ENCODE measurements at regions not wholly inside any gene's neighbourhood (a gene's known extent, or its start where the extent isn't known, plus 50 kb on each side); places are given as distances from the start of the nearest gene placed in this dataset.

DNA sequence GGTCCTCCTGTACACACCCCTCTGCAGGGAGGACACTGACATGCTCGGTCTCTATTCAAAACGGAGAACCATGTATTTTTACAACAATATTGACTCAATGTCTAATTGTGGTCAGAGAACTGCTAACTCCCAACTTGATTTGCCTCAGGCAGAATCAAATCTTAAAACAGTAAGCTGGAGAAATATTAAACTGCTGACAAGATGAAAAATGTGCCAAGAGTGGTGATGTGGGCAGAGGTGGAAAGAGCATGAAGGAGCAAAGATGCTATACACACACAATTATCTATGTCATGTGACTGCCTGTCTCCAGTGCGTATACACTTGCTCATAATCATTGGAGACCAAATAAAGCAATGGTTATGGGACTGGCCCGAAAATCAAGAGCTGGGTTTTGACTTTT lies 556.1 kb upstream of the ZNF608 start:
- no peak for DNase-seq

DNA sequence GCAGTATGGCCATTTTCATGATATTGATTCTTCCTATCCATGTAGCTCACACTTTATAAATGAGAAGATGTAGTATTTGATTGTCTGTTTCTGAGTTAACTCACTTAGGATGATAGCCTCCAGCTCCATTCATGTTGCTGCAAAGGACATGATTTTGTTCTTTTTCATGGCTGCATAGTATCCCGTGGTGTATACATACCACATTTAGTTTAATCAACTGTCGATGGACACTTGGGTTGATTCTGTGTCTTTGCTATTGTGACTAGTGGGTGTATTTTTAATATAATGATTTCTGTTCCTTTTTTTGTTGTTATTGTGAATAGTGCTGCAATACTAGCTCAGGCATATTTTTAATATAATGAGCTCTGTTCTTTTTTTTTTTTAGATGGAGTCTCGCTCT lies 560.3 kb upstream of the ZNF608 start:
- DNase-seq = no peak

DNA sequence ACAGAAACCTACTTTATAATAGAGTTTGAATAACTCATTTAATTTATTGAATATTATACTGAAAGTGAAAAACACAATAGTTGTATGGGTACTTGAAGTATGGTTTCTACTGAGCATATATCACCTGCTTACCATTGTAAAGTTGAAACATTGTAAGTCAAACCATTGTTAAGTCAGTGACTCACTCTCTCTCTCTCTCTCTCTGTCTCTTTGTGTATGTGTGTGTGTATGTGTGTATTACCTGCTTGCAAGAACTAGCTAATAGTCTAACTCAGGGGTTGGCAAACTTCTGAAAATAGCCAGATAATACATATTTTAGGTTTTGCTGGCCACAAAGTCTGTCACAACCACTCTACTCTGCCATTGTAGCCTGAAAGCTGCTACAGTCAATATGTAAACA lies 564.3 kb upstream of the ZNF608 start:
- DNase-seq = no peak

DNA sequence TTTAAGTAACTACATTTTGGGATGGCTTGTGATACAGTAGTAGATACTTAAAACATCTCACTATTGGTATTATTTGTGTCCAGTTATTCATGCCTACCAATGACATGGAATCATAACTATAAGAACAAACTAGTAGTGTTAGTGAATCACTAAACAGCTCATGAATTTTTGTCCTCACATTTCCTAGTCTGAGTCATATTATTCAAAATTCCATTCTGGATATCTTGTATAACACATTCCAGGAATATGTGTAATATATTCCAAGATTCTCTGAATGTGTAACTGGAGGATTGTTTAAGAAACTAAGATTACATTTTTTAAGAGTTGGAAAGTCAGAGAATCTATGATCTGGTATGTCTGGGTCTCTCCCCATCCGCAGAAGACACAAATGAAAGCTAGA lies 565.3 kb upstream of the ZNF608 start:
- no peak for DNase-seq

DNA sequence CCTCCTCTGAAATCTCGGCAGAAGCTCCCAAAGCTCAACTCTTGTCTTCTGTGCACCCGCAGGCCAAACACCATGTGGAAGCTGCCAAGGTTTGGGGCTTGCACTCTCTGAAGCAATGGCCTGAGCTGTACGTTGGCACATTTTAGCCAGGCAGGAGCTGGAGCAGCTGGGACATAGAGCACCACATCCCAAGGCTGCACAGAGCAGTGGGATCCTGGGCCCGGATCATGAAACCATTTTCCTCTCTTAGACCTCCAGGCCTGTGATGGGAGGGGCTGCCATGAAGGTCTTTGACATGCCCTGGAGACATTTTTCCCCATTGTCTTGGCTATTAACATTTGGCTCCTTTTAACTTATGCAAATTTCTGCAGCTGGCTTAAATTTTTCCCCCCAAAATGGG lies 567.1 kb upstream of the ZNF608 start:
- DNase-seq = no peak

DNA sequence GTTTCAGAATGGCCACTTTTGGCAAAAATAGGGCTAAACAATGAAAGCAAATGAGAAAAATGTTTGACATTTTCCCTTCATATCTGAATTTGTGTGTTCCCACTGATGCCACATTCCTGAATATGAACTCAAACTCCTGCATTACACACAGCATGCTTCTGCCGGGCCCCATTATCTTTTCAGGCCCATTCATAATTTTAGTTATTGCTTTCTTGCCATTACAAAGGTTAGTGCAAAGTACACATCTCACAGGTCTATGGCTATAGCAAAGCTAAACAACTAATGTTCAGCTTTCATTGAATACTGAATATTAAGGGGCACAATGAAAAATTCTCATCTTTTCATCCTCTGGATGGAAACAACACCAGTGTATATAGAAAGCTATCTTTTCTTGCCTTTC lies 568.9 kb upstream of the ZNF608 start:
- DNase-seq = no peak

DNA sequence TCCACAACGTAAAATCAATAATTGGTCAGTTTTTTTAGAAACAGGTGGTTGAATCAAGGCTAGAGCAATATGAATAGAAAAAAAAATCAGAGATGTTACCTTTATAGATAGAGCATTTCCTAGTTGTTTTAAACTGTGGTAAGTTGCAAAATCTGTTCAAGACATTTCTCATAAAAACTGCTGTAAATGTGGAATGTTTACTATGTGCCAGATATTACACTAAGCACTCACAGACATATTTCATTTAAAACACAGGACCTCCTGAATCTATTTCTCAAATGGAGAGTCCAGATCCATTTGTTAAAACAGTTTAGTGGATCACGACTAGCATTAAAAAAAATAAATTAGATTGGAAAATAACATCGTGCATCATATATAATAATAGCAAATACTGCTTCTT lies 570.0 kb upstream of the ZNF608 start:
- DNase-seq = no peak

DNA sequence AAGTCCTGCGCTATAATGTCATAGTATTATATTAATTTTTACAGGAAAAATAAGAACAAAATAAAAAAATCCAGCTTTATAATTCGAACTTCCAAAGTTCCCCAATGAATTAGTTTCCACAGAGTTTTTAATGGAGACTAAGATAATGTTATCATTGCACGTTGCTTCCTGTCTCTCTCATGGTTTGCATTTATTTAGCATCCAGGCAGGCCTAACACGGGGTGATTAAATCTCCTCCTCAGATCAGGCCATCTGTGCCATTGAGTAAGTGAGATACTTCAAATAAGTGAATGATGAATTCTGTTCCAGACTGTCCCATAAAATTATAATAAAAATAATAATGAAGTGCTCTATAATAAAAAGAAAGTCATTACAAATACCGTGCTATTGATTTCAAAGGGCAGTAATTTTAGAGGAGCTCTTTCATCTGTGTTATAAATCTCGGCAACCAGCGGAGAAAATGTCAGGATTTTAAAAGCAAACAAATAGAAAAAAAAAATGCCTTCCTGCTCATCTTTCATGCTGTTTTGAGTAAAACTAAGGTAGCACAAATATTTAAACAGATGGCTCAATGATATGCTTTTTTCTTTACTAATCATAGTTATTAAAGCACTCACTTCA lies 570.6 kb upstream of the ZNF608 start:
- no peak for DNase-seq

DNA sequence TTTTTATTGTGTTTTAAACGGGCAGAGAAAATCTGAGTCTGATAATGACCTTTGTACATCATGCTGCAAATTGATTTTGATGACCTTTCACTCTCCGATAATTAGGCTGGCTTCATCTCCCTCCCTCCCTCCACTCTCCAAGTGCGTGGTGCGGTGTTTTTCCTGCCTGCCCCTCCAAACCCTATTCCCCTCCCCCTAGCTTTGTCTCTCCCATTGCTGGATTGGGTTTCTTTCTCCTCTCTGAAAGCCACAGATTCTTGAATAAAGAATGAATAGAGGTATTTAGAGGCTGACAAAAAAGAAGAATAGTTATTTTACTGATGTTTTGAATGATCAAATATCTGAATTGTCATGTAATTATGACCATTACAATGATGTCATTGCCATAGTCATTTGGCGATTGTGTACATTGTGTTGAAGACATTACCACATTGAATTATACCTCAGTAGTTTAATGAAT lies 571.1 kb upstream of the ZNF608 start:
- no peak for DNase-seq

DNA sequence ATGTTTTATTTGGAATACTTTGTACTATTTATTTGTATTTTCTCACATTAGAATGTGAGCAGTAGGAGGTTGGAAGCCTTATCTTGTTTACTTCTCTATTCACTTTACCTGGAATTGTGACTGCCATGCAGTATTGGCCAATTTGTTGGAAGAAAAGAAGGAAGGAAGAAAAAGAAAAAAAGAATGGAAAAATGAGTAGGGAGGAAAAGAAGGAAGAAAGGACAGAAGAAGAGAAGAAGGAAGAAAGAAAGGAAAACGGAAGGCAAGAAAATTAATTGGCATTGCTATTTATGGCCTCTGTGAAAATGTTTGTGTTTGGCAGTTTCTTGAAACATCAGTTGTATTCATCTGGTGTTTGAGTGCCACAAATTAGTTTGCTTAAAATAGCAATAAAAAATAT lies 575.2 kb upstream of the ZNF608 start:
- no peak for DNase-seq

DNA sequence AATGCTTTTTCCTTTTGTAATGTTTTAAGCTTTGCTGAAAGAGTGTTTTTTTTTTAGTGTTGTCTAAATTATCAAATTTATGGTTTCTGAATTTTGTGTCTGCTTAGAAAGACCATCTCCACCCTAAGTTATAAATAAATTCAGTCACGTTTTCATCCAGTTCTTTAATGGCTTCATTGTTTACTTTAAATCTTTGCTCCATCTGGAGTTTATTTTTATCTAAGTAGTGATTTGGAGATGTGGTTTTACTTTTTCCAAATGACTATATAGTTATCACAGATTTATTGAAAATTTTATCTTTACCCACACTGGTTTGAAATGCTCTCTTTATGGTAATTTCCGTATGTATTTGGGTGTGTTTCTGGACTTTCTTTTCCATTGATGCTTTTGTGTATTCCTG lies 577.2 kb upstream of the ZNF608 start:
- no peak for DNase-seq

DNA sequence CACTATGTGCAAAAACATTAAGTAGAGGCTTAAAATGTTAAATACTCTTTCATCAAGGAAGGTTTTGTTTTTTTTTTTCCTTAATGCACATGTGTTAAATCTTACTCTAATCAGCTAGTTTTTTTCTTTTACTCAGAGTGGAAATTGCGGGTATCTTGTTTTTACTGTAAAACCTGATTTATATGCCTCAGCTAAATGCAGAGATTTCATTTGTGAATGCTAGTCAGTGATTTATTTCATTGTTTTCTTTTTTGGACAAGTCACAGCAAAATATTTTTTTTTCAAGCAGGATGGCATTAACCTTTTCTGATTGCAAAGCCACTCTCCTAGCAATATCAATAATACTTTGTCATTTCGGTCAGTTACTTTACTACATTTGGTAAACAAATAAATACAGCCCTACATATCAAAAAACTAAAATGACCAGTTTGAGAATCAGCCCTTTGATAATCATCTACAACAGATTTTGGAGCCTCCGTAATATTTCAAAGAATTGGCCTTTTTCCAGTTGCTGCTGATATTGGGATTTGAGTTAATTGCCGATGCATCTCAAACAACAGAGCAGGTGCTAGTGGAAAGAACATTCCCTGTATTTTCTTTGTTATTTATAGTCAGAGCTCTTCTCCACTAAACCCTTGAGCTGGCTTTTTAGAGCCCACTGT lies 579.2 kb upstream of the ZNF608 start:
- DNase-seq = no peak

DNA sequence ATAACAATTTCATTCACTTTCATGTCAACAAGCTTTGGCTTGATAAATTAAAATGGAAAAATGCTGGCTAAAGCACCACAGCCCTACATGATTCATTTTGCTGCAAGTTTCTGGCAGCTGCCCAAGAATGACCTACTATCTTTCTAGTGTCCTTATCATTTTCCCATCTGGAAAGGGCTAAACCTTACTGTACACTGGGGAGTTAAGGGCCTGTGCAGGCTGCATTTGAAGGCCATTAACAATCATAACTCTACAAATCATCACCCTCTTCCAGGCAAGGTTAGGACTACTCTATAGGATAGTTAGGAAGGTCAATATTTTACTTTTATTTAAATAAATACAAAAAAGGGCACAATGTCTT lies 579.7 kb upstream of the ZNF608 start:
- no peak for DNase-seq

DNA sequence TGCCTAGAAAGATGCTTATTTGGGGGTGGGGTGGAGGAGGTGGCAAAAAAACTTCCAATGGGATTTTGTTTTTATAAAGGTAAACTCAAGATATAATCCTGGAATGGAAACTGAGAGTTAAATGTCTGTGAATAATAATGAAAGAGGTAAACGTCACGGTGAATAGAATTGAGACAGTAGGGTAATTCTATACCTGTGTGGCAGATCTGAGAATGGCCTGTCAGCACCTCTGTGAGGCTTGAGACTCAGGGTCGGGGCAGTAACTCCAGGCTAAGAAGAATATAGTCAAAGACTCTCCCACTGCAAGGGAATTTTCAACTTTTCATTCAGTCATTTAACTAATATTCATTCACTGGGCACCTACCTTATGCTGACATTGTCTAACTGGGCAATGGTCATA lies 581.2 kb upstream of the ZNF608 start:
- no peak for DNase-seq

DNA sequence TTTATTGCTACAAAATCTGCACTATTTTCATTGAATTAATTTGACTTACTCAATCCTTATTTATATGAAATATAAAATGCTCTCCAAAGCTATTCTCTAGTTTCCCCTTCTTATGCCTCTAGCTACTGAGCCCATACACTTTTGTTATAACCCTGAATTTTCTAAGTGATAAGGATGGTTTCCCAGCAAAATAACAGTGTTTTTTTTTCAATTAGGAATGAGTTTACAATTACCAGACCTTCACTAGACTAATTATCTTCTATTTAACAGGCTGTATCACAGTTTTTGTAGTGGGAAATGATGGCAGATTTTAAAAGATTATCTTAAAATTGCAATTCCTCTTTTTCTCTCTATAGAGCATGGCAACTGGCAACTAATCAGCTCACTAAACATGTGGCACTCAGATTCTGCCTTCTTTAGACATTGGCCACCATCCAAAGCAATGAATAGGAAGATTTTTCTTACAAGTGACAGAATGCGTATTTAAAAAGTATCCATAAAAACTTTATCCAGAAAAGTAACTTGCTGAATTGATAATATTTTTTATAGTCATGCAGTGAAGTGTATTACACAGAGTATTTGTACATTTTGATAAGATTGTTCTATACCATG lies 585.7 kb upstream of the ZNF608 start:
- no peak for DNase-seq

DNA sequence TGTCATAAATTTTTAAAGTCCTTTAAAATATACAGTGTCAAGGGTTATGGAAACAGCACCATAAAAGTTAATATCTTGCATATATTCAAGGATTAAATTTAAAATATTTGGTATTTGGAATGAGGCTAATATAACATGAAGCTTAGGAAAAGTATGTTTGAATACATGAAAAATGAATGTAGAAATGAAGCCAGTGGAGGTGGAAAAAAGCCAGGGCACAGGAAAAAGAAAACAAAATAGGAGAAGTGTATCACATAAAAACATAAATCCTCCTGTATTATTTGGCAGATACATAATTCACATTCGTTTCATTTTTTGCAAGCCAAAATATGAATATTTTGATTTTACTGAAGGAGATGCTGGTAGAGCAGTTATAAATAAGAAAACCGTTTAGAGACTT lies 587.0 kb upstream of the ZNF608 start:
- DNase-seq = no peak

DNA sequence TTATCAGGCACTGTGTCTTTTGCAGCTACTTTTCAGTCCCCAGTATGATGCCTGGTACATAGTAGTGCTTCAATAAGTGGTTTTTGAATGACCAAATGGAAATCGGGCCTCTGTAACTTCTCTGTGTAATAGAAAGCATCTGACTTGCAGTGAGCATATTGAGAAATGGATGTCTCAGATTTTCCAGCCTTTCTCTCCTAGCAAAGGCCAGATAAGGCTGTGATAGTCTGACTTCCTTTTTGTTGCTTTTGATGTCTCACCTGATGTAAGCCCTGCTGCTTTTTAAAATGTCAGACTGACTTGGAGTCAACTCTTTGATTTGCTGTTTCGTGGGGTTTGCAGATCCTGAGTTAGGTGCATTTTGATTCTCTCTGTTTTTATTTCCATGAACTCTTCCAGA lies 590.0 kb upstream of the ZNF608 start:
- no peak for DNase-seq

DNA sequence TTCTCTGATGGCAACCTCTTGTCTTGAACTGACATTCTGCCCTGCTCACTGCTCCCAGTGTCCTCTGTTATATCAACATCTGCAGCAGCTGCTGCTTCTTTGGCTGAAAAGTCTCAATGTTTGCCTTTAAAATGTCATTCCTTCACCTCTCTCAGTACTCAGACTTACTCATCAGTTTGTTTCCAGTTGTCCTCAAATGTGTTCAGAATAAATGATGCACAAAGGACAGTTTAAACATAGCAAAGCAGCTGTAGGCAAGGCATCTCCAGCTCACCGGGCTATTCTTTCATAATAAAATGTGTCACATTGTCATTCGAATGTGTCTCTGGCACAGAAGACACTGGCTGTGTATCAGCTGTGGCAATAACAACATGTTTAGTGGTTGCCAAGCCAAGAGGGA lies 590.9 kb upstream of the ZNF608 start:
- DNase-seq = no peak

DNA sequence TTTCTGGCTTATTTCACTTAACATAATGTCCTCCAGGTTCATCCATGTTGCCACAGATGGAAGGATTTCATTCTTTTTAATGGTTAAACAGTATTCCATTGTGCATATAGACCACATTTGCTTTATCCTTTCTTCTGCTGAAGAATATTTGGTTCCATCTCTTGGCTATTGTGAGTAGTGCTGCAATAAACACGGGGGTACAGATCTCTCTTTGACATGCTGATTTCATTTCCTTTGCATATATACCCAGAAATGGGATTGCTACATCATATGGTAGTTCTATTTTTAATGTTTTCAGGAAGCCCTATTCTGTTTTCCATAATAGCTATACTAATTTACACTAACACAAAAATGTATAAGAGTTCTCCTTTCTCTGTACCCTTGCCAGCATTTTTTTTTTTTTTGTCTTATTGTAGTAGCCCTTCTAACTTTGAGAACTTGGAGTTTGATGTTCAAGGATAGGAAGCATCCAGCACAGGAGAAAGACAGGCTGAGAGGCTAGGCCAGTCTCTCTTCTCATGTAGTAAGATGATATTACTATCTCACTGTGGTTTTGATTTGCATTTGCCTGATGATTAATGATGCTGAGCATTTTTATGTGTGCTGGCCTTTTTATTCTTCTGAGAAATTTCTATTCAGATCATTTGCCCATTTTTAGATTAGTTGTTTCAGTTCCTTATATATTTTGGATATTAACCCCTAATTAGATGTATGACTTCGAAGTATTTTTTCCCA lies 592.2 kb upstream of the ZNF608 start:
- no peak for DNase-seq

DNA sequence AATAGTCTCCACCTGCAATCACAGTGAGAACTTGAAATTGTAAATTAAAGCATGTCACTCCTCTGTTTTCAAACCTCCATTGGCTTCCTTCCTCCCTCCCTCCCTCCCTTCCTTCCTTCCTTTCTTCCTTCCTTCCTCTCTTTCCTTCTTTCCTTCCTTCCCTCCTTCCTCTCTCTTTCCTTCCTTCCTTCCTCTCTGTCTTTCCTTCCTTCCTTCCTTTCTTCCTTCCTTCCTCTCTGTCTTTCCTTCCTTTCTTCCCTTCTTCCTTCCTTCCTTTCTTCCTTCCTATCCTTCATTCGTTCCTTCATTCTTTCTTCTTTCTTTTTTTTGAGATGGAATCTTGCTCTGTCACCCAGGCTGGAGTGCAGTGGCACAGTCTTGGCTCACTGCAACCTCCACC lies 595.0 kb upstream of the ZNF608 start:
- DNase-seq = no peak

DNA sequence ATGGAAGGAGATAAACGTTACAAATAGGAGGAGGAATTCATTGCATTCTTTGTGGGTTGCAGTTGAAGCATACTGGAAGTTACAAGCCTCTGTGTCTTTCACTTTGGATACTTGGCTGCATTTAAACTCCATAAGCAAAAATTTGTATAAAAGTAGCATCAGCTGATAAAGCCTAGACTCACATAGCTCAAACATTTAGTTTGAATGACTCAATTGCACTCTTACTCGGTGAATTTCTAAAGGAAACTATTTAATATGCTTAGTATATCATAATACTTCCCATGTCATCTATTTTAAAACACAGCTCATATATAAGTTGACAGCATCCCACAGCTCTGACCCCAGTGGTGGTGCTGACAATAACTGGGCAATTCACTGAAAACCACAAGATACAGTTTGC lies 596.6 kb upstream of the ZNF608 start:
- no peak for DNase-seq

DNA sequence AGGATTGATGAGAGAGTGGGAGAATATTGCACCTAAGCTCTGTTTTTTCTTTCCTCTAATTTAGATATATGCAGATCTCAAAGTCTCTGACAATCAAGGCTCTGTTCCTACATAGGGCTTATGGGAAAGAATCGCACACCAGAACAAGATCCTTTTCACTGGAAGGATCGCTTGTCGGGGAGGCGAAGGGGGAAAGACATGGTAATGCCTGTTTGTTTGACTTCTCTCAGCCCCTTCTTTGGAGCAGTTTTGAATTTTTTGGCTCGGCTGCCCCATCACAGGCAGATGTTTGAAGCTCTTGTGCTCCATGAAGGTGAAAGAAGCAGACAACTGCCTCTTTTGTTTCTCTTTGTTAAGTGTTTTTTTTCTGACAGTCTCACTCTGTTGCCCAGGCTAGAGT lies 599.9 kb upstream of the ZNF608 start:
- DNase-seq = no peak

DNA sequence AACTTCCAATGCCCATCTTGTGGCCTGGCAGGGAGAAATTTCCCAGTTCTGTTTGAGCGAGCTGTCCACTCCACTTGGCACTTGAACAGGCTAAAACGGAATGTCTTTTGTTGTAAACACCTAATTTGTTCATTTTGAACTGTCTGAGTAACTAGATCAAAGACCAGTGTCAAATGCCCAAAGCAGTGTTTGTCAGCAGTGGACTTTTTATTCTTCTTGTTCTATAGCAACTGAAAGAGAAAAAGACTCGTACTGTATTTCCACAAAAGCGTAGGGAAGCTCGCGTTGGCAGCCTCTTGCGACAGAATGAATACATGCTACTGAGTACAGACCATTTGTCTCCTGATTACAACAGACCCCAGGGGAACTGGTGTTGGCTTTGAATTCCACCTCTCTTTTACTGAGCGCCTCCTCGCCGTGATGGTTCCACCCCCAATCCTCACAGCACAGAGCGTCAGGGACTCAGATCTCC lies 601.8 kb upstream of the ZNF608 start:
- DNase-seq = peak; percentile 53
